Amniotic stem cell (primary cell): ENCODE measurements at regions not wholly inside any gene's neighbourhood (a gene's known extent, or its start where the extent isn't known, plus 50 kb on each side); places are given as distances from the start of the nearest gene placed in this dataset.
"Not testable (repeated sequence)": the region's sequence is repeated elsewhere in the genome, so short reads cannot be mapped to it uniquely, and the experiment has no call there.

Experiments
- DNase-seq: peaks from one replicate; lab custom pipeline; 2025; lab: John Stamatoyannopoulos, UW

DNA sequence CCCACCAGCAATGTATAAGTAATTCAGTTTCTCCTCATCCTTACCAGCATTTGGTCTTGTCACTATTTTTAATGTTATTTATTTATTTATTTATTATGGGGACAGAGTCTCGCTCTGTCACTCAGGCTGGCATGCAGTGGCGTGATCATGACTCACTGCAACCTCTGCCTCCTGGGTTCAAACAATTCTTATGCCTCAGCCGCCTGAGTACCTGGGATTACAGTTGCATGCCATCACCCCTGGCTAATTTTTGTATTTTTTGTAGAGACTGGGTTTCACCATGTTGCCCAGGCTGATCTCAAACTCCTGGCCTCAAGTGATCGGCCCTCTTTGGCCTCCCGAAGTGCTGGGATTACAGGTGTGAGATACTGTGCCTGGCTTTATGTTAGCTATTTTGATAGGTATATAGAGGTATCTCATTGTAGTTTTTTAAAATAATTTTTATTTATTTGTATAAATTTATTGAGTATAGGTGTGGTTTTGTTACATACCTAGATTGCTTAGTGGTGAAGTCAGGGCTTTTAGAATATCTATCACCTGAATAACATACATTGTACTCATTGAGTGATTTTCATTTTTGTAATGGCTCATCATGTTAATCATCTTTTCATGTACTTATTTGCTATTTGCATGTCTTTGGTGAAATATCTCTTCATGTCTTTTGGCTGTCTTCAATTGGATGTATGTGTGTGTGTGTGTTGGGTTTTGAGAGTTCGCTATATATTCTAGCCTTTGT lies 53.3 kb downstream of the TANC2 start:
- no peak for DNase-seq

DNA sequence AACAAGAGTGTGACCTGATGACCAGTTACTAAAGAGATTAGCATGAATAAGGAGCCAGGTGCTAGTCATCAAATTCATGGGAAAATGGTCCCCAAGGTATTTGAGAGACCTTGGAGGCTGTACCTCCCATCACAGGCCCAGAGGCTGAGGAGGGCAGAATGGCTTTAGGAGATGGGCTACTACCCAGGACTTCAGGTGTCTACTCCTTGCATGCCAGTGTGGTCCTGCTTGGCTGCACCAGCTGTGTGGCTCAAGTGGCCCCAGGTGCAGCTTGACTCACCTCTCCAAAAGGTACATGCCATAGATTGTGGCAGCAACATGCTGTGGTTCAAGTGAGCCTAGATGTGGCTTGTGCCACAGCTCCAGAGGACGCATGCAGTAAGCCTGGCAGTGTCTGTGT lies 56.5 kb downstream of the TANC2 start:
- DNase-seq = no peak

DNA sequence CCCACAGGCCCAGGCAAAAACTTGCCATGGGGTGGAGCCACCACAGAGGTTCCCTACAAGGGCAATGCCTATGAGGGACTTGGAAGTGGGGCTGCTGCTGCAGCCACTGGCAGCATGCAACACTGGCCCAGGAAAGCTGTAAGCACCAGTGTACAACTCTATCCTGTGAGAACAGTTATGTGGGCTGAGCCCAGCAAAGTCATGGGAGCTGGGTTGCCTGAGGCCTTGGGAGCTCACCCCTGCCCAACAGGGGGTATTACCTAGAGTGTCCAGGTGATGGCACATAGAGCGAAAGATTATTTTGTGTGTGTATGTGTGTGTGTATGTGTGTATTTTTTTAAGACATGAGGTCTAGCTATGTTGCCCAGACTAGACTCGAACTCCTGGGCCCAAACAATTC lies 57.0 kb downstream of the TANC2 start:
- no peak for DNase-seq

DNA sequence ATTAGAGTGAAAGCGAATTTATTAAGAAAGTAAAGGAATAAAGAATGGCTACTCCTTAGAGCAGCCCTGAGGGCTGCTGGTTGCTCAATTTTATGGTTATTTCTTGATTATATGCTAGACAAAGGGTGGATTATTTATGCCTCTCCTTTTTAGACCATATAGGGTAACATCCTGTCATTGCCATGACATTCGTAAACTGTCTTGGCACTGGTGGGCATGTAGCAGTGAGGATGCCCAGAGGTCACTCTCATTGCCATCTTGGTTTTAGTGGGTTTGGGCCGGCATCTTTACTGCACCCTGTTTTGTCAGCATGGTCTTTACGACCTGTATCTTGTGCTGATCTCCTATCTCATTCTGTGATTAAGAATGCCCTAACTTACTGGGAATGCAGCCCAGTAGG lies 58.2 kb downstream of the TANC2 start:
- DNase-seq = no peak

DNA sequence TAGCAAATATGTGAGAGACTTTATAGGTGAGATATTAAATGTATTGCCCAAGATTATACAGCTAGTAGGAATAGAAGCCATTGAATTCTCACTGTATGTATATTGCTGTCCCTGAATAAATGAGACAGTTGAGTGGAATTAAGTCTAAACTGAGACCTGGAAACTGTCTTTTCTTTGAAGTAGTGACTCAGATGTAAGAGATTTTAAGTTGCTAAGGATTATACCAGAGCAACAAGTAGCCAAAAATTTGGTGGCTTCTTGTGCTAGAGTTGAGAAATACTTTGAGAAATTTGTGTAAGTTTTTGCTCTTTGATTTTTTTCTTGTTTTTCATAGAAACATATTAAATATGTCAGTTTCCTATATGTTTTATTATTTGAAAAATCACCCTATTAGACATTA lies 58.7 kb downstream of the TANC2 start:
- DNase-seq = no peak

DNA sequence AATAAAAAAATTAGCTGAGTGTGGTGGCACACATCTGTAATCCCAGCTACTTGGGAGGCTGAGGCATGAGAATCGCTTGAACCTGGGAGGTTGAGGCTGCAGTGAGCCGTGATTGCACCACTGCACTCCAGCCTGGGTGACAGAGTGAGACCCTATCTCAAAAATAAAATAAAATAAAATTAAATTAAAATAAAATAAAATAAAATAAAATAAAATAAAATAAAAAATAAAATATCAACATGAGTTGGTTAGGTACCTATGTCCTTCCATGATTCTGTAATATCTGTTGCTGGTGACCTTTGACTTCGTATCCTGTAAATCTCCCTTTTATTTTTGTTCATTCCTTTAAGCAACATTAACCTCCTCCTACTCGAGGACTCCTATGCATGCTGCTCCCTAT lies 59.6 kb downstream of the TANC2 start:
- DNase-seq = not testable (repeated sequence)

DNA sequence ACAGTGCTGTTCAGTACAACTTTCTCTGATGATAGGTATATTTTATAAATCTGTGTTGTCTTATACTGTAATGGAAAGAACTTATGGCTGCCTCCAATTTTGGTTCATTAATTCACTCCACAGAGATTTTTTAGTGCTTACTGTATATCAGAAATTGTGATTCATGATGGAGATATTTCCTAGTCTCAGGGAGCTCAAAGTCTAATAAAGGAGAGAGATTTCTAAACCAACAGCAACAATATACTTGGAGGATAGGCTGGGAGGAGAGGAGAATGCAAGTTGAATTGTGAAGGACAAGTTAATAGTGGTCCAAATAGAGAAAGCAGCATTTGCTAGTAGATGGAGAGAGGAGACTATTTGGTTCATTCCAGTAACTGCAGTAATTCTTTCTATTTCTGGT lies 63.5 kb downstream of the TANC2 start:
- peak; percentile 22 for DNase-seq

DNA sequence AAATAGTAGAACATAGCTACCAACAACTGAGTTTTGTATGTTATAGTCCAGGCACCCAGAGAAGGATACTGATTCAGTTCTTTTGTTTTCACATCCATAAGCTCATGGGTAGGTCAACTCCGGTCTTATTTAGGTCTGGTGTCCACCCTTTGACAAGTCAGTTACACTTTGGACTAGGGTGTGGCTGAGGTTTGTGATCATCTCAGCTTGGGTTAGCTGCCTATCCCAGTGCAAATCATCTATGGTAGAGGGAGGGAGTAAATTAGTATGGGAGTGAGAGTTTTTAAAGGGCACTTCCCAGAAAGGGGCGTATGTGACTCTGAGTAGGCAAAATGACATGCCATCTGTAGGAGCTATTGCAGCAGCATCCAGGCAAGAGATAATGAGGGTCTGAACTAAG lies 66.1 kb downstream of the TANC2 start:
- DNase-seq = no peak

DNA sequence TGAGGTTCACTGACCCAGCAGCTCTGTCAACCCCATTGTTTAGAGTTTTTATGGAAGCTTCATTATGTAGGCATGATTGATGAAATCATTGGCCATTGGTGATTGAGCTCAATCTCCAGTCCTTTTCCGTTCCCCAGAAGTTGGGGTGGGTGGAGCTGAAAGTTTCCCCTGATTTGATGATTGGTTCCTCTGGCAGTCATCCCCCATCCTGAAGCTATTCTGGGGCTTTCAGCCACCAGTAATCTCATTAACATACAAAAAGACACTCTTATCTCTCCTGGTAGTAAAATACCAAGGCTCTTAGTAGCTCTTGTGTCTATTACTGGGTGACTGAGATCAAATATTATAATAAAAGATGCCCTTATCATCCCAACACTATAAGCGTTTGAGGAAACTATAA lies 67.1 kb downstream of the TANC2 start:
- no peak for DNase-seq

DNA sequence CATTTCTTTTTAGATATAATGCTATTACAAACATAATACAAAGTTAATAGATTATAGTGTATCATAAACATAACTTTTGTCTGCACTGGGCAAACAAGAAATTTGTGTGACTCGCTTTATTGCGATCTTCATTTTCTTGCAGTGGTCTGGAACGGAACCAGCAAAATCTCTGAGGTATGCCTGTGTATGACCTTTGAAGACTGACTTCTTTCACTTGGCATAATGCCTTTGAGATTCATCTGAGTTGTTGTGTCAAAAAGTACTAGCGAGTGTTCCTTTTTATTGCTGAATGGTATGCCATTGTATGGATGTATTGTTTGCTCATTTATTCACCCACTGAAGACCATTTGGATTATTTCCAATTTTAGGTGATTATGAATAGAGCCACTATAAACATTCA lies 69.2 kb downstream of the TANC2 start:
- no peak for DNase-seq

DNA sequence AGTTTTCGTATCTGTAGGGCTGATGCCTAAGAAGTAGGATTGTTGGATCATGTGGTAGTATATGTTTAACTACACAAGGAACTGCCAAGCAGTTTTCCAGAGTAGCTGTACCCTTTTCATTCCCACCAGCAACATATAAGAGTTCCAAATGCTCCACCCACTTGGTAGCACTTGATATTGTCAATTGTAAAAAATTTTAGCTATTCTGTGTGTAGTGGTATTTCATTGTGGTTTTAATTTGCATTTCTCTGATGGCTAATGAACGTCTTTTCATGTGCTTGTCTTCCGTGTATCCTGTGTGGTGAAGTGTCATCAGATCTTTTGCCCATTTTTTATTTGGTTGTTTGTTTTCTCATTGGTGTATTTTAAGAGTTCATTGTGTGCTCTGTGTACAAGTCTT lies 69.7 kb downstream of the TANC2 start:
- no peak for DNase-seq

DNA sequence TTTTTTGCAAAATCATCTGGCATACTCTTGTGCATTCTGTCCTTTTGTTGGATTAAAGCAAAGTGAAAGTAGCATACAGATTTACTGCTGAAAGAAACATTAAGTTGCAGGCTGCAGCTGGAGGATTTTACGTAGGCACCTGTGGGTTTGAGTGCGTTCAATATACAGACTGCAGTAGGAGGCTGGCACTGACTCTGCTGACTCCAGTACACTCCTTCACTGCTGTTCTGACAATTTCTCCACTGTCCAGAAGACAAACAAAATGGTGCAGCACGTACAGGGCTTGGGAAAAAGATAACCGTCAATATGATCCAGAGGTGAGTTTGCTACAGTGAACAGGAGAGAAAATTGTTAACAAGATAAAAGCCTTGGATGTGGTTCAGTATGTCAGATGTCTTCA lies 73.3 kb downstream of the TANC2 start:
- DNase-seq = no peak

DNA sequence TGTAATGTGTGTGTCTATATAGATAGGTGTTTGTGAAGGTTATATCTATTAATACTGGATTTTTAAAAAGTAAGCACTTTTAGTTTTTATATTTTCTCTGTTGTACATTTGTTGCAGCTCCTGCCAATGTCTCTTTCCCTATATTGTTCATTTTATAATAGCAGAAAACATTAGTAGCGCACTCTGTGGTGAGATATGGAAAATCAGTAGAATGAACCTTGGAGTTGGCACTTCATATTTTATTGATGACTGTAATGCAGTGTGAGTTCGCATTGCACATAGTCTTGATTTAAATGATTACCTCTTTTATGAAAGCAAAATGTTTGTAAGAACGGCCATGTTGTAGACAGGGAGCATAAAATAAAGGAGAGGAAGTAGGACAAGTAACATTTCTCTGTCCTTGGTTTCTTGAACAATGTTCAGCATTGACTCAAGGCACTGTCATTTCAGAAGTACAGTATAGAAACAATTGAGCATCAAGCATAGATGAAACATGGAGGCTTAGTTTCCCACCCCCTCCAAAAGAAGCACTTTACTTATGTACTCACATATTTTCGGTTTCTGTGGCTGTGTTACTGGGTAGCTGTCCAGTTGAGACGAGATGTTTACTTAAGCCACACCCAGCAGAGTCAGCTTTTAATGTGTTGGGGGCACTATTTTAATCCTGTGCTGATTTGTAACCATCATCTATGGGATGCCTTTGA lies 74.0 kb downstream of the TANC2 start:
- peak; percentile 2 for DNase-seq

DNA sequence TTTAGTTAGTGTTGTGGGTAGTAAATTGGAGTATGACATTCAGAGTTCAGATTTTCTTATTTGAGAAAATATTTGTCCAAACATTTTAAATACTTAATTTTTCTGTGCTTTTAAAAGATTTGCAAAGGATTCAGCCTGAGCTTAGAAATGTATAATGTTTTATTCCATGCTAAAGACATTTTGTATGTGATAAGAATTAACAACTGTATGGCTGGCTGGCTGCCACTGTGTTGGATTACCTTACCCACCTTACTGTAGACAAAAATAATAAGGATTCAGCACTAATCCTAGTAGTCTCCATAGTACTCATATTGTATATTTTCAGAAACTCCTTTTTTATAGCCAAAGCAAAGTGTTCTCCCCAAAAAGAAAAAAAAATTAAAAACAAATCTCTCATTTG lies 74.8 kb downstream of the TANC2 start:
- no peak for DNase-seq

DNA sequence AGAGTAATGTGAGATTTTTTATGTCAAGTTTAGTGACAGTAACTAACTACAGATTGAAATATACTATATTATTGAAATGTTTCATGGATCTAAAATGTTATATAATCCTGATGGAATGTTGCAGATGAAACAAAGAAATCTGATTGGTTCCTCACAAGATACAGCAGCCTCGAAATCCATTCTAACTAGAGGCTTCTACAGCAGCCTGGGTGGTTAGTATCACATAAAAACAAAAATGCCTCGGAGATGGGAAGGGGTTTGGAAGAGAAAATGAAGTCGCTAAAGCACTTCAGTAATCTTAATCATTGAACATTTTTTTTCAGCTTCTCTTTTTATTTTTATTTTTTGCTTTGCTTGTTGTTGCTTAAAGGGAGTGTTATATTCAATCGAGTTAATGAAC lies 75.2 kb downstream of the TANC2 start:
- no peak for DNase-seq

DNA sequence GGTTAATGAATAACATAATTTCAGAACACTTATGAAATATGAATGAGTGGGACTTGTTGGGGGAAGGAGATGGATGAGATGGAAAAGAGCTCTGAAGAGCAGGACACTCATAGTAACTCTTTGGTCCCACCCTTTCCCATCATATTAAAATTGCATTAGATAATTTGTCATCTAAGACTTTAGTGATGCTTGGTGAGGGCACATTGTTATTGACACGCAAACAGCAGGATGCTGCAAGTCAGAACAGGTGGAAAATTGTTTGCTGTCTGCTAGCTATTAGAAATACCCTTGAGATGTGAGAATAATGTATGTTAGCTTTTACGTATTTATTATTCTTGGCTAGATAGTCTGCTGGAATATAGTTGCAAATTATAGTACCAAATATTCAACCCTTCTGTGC lies 75.7 kb downstream of the TANC2 start:
- DNase-seq = no peak

DNA sequence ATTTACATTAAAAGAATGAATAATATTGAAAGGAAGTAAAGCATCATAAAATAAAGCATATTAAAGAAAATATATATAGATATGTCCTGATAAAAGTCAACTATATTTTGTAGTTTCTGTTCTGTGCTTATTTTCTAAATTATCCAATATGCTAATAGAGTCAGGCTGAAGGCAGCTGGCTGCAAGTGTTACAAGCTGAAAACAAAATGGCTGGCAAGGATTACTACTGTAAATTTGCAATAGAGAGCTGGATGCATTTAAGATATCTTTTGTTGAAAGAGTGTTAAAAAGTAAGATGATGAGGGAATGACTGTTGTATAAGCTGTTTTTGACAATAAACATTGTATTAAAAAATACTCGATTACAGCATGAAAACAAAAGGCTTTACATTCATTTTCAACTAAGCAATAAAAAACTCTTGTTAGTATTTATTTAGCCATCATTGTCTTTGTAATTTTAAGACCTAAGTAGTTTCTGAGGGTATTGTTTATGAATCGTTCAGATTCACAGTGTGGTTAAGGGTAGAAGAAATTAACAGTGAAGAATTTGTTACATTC lies 76.3 kb downstream of the TANC2 start:
- DNase-seq = no peak

DNA sequence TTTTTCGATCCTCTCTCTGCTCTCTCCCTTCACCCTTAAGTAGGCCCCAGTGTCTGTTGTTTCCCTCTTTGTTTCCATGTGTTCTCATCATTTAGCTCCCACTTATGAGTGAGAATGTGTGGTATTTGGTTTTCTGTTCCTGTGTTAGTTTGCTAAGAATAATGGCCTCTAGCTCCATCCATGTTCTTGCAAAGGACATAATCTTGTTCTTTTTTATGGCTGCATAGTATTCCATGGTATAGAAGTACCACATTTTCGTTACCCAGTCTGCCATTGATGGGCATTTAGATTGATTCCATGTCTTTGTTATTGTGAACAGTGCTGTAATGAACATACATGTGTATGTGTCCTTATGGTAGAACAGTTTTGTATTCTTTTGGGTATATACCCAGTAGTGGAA lies 91.5 kb downstream of the TANC2 start:
- DNase-seq = not testable (repeated sequence)

DNA sequence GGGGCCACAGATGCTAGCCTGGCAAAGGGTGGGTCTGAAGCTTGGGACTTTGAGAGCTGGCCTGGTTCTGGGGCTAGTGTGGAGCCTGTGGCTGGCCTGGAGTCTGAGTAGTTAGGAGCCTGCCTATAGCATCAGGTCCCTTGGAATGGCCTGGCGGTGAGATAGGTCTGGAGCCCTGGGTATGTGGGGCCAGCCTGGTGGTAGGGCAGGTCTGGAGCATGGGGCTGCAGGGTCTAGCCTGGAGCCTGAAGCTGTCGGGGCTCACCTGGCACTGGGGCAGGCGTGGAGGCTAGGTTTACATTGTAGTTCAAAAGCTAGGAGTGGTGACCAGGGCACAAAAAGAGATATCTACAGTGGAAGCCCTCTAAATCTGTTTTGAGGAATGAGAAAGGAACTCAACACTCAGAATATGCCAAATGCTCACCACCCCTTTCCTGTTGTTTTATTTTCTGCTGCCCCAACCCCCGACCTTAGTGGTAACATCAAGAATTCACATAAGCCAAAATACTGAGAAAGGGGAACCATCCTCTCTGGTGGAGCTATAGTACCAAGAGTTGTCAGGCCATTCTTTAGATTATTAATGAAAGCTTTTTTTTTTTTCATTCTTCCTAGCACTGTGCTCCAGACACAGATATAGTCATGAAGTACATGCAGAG lies 100.3 kb downstream of the TANC2 start:
- no peak for DNase-seq

DNA sequence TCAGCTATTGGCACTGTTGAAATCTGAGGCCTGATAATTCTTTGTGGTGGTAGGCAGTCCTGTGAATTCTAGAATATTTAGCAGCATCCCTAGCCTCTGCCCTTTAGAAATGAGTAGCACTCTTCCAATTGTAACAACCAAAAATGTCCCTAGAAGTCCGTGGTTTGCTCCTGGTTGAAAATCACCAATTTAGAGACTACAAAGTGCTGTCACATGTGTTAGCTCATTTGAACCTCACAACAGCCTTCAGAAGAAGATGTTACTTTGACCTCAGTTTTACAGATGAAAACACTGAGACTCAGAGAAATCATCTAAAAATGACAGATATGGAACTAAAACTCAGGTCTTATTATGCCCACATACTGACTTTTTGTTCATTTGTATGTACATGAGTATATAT lies 103.2 kb downstream of the TANC2 start:
- DNase-seq = no peak

DNA sequence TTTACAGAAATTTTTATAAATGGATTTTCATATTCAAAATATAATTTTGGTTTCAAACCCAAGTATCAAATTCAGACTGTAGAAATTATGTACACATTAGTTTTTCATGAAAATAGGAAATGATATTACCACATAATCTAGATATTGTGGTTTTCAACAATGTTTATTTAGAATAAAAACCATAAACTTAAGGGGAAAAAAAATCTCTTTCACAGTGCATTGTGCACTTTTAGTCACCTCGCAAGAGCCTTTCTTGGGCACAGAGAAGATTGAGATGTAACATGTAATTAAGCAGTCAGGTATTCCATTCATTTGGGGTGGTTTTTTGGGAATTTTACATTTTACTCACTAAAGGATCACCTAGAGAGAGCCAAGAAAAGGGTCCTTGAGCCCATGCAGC lies 104.0 kb downstream of the TANC2 start:
- DNase-seq = no peak

DNA sequence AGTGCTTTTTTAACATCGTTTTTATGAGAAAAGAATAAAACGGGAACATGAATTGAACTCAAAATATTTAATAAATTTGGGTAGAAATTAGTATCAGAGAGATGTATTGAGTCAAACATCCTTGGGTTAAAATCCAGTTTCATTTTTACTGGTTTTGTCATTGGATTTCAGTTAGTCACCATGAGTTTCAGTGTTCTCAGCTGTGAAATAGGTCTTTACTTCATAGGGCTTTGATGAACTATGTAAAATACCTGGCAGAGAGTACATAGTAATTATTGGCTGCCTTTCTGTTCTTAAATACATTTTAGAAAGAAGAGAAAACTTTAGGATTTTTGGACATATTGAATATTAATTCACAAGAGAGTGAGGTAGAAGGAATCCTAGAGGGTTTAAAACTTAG lies 105.8 kb downstream of the TANC2 start:
- DNase-seq = no peak

DNA sequence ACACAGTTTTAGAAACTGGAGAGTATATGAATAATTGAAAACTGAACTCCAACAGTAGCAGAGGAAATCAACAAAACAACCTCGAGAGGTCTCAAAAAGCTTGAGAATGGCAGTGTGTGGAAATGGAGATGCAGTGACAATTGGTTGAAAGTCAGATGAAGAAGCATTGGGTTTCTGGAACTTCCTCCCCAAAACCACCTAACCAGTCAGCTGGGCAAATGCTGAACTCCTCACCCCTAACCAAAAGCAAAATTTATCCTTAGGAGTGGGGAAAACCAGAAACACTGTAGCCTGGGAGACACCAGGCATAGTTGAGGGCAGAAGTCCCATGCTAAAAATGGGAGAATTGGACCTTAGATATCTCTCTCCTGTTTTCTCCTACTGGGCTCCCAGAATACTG lies 109.9 kb downstream of the TANC2 start:
- DNase-seq = no peak
